ENCODE measurements at regions not wholly inside any gene's neighbourhood (a gene's known extent, or its start where the extent isn't known, plus 50 kb on each side); places are given as distances from the start of the nearest gene placed in this dataset.

DNA sequence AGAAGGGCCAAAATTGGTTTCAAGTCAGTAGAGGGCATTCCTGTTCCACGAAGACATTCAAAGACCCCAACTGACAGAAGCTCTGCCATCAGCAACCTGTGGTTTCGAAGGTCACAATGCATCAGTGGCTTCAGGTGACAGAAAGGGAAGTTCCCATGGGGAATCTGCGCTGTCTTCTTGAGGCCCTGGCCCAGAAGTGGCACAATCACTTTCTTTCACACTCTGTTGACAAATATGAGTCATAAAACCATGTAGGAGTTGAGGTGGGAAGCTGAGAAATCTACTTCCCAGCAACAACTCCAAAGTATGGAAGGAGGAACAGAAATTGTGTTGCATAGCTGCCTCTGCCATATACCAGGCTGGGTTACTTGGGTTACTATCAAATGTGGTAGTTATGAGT, 621.1 kb upstream of the FANCL start:
- Histone ChIP-seq H2BK5ac (ENCODE audit: low read depth, low read length) (no peak overlapping the region), H2BK12ac (ENCODE audit: low read depth, low read length) (no peak overlapping the region; the same call in 1 of the 2 replicates), H2BK120ac (replicated peaks; ENCODE audit: low read depth, low read length) (no peak overlapping the region), H4K20me1 (replicated peaks in 1 of 2; ENCODE audit: control insufficient read depth in 1 of 2, insufficient read depth in 2 of 2, low read length in 2 of 2) (no peaks in the 10 kb centered on the region), H3K4me2 (ENCODE audit: insufficient read depth in 1 of 2, low read depth in 2 of 2, low read length in 2 of 2) (no peak overlapping the region), H2AFZ (ENCODE audit: low read length) (no peak overlapping the region), H3K14ac (ENCODE audit: insufficient read length) (no peak overlapping the region), H2AK5ac (ENCODE audit: low read depth, low read length) (no peak overlapping the region), H3K9me3 (ENCODE audit: insufficient read depth in 2 of 2, low read depth in 1 of 2, low read length in 1 of 2) (peaks cover 0 to 4% of the 10 kb centered on the region in 2 experiments; a peak in 1 of 4 replicates), H3K18ac (ENCODE audit: extremely low read depth, low read length) (no peak overlapping the region), H3K36me3 (ENCODE audit: control insufficient read depth in 2 of 4, insufficient read depth in 4 of 4, low read length in 3 of 4) (no peaks in the 10 kb centered on the region), H3K27ac (ENCODE audit: low read depth, low read length) (no peak overlapping the region), H3K23ac (ENCODE audit: insufficient read length) (no peak overlapping the region), H3K79me2 (ENCODE audit: control insufficient read depth in 1 of 2, insufficient read depth in 2 of 2, low read length in 2 of 2) (no peaks in the 10 kb centered on the region), H3K4me3 (ENCODE audit: extremely low read depth in 1 of 4, insufficient read depth in 2 of 4, low read depth in 3 of 4, low read length in 4 of 4) (no peak overlapping the region), H4K8ac (ENCODE audit: extremely low read depth, insufficient read depth, low read length) (no peak overlapping the region), H3K79me1 (ENCODE audit: low read depth, low read length) (no peaks in the 10 kb centered on the region), H3K23me2 (ENCODE audit: low read depth, low read length) (no peaks in the 10 kb centered on the region), H3K4me1 (replicated peaks in 1 of 4; ENCODE audit: control insufficient read depth in 3 of 4, insufficient read depth in 4 of 4, low read length in 3 of 4) (peaks cover 2 to 16% (median 9%) of the 10 kb centered on the region in 4 experiments; a peak in 4 of 7 replicates), H2BK15ac (ENCODE audit: low read length) (no peak overlapping the region), H3K27me3 (replicated peaks in 1 of 4; ENCODE audit: control insufficient read depth in 3 of 4, extremely low read depth in 1 of 4, insufficient read depth in 3 of 4, low read length in 3 of 4) (peaks cover 0 to 7% (median 0%) of the 10 kb centered on the region in 4 experiments; a peak in 2 of 7 replicates), H3K9ac (replicated peaks in 1 of 4; ENCODE audit: extremely low read depth in 1 of 4, low read depth in 3 of 4, low read length in 3 of 4) (no peak overlapping the region), H2BK20ac (ENCODE audit: low read length) (no peak overlapping the region), H4K91ac (replicated peaks; ENCODE audit: insufficient read length, low read length) (no peak overlapping the region), H3K56ac (replicated peaks; ENCODE audit: insufficient read length, low read depth, low read length) (no peak overlapping the region), H3K4ac (replicated peaks; ENCODE audit: insufficient read length, low read depth, low read length) (no peak overlapping the region), H4K5ac (ENCODE audit: insufficient read length, low read depth, low read length) (no peak overlapping the region)
- 95% methylated on average over 3 of the region's 3 CpGs; no CpG with 5 or more reads in 1 of the 2 experiments for WGBS, 2 experiments (ENCODE audit: extremely low coverage in 1 of 2, insufficient coverage in 1 of 2, insufficient read length in 1 of 2, insufficient replicate concordance in 2 of 2, low coverage in 1 of 2, low lambda C conversion rate in 2 of 2, missing lambda C conversion rate in 1 of 2)
- DNase-seq (ENCODE audit: low read depth in 1 of 2, low spot score in 2 of 2) (no peak), FAIRE-seq (no peak)
- no peak for TF ChIP-seq ATF3 (IDR thresholded peaks at IDR 0.05; ENCODE audit: insufficient read depth, low read depth, low read length)
- no peak for TF ChIP-seq USF2 (IDR thresholded peaks at IDR 0.05; ENCODE audit: low read length)
- TF ChIP-seq CBX8 (IDR thresholded peaks at IDR 0.05; ENCODE audit: borderline replicate concordance, low read depth, low read length): no peak
- TF ChIP-seq BACH1 (IDR thresholded peaks at IDR 0.05; ENCODE audit: low read length): no peak
- no peak for TF ChIP-seq YY1 (IDR thresholded peaks at IDR 0.05; ENCODE audit: low read depth, low read length)
- TF ChIP-seq KDM4A (IDR thresholded peaks at IDR 0.05; ENCODE audit: low read depth, low read length, severe bottlenecking): no peak
- ChIA-PET CTCF (ENCODE audit: partially characterized antibody) (interaction anchor here (0.9 to 1.5 kb wide), 2 partner anchors 9 to 10 kb away, joined by 3 to 4 read pairs; no protein-coding TSS in a partner anchor), POLR2A (ENCODE audit: partially characterized antibody) (no interaction called here)
